HUES6 (cell line): ENCODE measurements at regions not wholly inside any gene's neighbourhood (a gene's known extent, or its start where the extent isn't known, plus 50 kb on each side); places are given as distances from the start of the nearest gene placed in this dataset.
"Not testable (repeated sequence)": the region's sequence is repeated elsewhere in the genome, so short reads cannot be mapped to it uniquely, and the experiment has no call there.

Experiments used
- H3K27ac ChIP-seq: 2 replicates; pipeline ENCODE4 v1.7.0; 2013; ENCODE audit warnings: low read depth, mild to moderate bottlenecking, low read length, inconsistent platforms
- H3K27me3 ChIP-seq: 2 replicates; pipeline ENCODE4 v1.6.1; 2013; ENCODE audit warnings: low read length; ENCODE audit not compliant: control insufficient read depth, insufficient read depth
- H3K36me3 ChIP-seq: 2 replicates; pipeline ENCODE4 v1.6.1; 2013; ENCODE audit warnings: low read length; ENCODE audit not compliant: control insufficient read depth, insufficient read depth
- H3K4me1 ChIP-seq: 2 replicates; pipeline ENCODE4 v1.6.1; 2013; ENCODE audit warnings: low read length; ENCODE audit not compliant: control insufficient read depth, insufficient read depth
- H3K4me3 ChIP-seq: 2 replicates; pipeline ENCODE4 v1.5.1; 2013; ENCODE audit warnings: low read depth, low read length
- H3K9ac ChIP-seq: one replicate; pipeline ENCODE4 v1.6.1; 2013; ENCODE audit warnings: mild to moderate bottlenecking, low read length
- H3K9me3 ChIP-seq: 2 replicates; pipeline ENCODE4 v1.6.1; 2013; ENCODE audit warnings: low read depth, low read length; ENCODE audit not compliant: control insufficient read depth, insufficient read depth

DNA sequence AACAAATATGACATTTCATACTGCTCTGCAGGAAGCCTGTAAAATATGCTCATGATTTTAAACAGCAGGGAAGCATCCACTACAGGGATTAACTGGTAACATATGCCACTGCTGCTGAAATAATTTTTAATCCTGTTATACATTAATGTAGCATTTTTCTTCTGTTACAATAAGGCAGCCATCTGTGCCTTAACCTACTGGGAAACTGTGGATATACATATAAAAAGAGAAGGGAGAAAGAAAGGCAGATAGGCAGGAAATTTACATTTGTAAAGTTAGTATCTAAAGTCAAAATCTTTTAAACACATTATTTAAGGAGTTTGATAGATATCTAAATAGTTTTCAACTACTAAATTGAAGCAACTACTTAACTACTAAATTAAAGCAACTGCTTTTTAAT, 514.6 kb upstream of the KLHL4 start:
- no peaks in the 10 kb centered on the region for H3K36me3 ChIP-seq
- H3K27me3 ChIP-seq: no peaks in the 10 kb centered on the region; the same call in 1 of the 2 replicates
- no peak overlapping the region for H3K9ac ChIP-seq
- H3K27ac ChIP-seq: no peak overlapping the region
- peaks cover 15% of the 10 kb centered on the region for H3K9me3 ChIP-seq
- no peak overlapping the region for H3K4me3 ChIP-seq
- peaks cover 17% of the 10 kb centered on the region for H3K4me1 ChIP-seq

DNA sequence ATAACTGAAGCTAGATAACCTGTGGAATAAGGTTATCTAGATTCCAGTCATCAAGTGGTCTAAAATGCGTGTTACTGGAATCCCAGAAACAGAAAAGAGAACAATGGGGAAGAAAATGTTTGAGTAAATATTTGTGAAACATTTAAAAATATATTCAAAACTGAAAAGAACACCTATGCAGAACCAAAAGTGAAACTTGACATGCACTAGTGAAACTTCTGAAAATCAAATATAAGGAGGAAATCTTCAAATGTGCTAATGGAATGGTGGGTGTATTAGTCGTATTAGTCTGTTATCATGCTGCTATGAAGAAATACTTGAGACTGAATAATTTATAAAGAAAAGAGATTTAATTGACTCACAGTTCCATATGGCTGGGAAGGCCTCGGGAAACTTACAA, 512.4 kb upstream of the KLHL4 start:
- Histone ChIP-seq H3K9me3 (peaks cover 18% of the 10 kb centered on the region), H3K36me3 (no peaks in the 10 kb centered on the region), H3K27ac (no peak overlapping the region), H3K9ac (no peak overlapping the region), H3K4me3 (no peak overlapping the region), H3K4me1 (peaks cover 17% of the 10 kb centered on the region), H3K27me3 (no peaks in the 10 kb centered on the region)

DNA sequence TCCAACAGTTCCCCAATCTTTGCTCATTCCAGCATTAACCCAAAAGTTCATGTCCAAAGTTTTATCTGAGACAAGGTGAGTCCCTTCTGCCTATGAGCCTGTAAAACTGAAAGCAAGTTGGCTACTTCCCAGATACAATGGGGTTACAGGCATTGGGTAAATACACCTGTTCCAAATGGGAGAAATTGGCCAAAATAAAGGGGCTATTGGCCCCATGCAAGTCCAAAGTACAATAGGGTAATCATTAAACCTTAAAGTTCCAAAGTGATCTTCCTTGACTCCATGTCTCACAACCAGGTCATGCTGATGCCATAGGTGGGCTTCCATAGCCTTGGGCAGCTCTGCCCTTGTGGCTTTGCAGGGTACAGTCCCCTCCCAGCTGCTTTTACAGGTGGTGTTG, 511.7 kb upstream of the KLHL4 start:
- H3K9ac ChIP-seq: no peak overlapping the region
- H3K4me3 ChIP-seq: no peak overlapping the region
- H3K27ac ChIP-seq: no peak overlapping the region
- peaks cover 18% of the 10 kb centered on the region for H3K9me3 ChIP-seq
- no peaks in the 10 kb centered on the region for H3K27me3 ChIP-seq
- no peaks in the 10 kb centered on the region for H3K36me3 ChIP-seq
- peaks cover 17% of the 10 kb centered on the region for H3K4me1 ChIP-seq

DNA sequence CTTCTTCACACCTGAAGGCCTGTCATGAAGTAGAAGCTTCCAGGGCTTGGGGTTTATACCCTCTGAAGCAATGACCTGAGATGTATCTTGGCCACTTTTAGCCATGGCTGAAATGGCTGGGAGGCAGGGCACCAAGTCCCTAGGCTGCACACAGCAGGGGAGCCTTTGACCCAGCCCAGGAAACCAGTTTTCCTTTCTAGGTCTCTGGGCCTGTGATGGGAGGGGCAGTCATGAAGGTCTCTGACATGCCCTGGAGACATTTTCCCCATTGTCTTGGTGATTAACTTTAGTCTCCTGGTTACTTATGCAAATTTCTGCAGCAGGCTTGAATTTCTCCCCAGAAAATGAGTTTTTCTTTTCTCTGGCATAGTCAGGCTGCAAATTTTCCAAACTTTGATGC, 511.0 kb upstream of the KLHL4 start:
- Histone ChIP-seq H3K9me3 (peaks cover 18% of the 10 kb centered on the region), H3K9ac (no peak overlapping the region), H3K27me3 (no peaks in the 10 kb centered on the region), H3K4me3 (no peak overlapping the region), H3K27ac (no peak overlapping the region), H3K36me3 (no peaks in the 10 kb centered on the region), H3K4me1 (peaks cover 17% of the 10 kb centered on the region)

DNA sequence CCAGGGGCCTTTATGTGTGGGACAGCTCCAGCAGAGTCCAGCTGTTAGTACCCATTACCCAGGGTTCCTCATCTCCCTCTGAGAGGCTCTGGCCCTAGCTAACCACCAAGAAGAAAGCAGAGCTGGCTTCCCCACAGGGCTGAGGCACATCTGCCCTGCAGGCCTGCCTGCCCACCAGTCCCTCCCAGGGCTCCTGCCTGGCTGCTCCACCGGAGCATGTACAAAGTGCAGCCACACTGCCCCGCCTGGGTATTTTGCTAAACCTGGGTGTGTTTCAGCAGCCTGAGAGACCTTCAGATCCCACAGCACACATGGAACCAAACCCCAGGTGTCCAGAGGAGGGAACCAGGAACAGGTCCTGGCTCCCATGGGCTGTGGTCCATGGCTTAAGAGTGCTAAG, 500.4 kb upstream of the KLHL4 start:
- no peaks in the 10 kb centered on the region; the same call in 1 of the 2 replicates for H3K27me3 ChIP-seq
- peaks cover 14% of the 10 kb centered on the region for H3K9me3 ChIP-seq
- H3K4me3 ChIP-seq: no peak overlapping the region
- no peak overlapping the region for H3K9ac ChIP-seq
- no peak overlapping the region for H3K27ac ChIP-seq
- H3K4me1 ChIP-seq: no peaks in the 10 kb centered on the region
- no peaks in the 10 kb centered on the region for H3K36me3 ChIP-seq

DNA sequence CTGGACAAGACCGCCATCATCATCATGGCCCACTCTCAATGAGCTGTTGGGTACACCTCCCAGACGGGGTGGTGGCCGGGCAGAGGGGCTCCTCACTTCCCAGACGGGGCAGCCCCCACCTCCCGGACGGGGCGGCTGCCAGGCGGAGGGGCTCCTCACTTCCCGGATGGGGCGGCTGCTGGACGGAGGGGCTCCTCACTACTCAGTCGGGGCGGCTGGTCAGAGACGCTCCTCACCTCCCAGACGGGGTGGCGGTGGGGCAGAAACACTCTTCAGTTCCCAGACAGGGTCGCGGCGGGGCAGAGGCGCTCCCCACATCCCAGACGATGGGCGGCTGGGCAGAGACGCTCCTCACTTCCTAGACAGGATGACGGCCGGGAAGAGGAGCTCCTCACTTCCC, 484.5 kb upstream of the KLHL4 start:
- not testable (repeated sequence) for H3K4me1 ChIP-seq, H3K27ac ChIP-seq, H3K27me3 ChIP-seq, H3K4me3 ChIP-seq, H3K9ac ChIP-seq, H3K36me3 ChIP-seq
- H3K9me3 ChIP-seq: peaks cover 16% of the 10 kb centered on the region

DNA sequence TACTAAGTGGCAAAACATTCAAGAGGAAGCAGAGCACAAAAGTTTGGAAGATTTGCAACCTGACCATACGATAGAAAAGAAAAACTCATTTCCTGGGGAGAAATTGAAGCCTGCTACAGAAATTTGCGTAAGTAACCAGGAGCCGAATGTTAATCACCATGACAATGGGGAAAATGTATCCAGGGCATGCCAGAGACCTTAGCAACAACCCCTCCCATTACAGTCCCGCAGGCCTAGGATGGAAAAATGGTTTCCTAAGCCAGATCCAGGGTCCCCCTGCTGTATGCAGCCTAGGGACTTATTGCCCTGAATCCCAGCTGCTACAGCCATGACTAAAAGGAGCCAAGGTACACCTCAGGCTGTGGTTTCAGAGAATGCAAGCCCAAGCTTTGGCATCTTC, 472.2 kb upstream of the KLHL4 start:
- peaks cover 21% of the 10 kb centered on the region for H3K9me3 ChIP-seq
- no peak overlapping the region for H3K9ac ChIP-seq
- H3K27me3 ChIP-seq: no peaks in the 10 kb centered on the region
- H3K36me3 ChIP-seq: no peaks in the 10 kb centered on the region
- H3K4me1 ChIP-seq: peaks cover 4% of the 10 kb centered on the region; the same call in 1 of the 2 replicates
- H3K27ac ChIP-seq: no peak overlapping the region
- no peak overlapping the region for H3K4me3 ChIP-seq

DNA sequence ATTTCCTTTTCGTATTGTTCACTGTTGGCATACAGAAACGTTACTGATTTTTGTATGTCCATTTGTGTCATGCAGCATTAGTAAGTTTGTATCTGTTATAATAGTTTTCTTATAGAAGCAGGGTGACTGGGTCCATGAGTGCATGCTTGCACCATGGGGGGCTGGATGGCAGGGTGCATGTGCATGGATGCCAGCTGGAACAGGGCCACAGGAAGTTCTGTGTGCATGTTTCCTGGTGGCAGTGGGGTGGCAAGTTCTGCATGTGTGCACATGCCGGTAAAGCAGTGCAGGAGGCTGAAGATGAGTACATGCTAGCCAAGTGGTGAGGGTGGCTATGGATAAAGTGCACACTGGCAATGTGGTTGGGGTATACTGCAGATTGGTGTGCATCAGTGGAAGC, 468.0 kb upstream of the KLHL4 start:
- no peak overlapping the region for H3K9ac ChIP-seq
- H3K27me3 ChIP-seq: no peaks in the 10 kb centered on the region
- H3K4me1 ChIP-seq: peaks cover 4% of the 10 kb centered on the region; the same call in 1 of the 2 replicates
- H3K4me3 ChIP-seq: no peak overlapping the region
- H3K9me3 ChIP-seq: peaks cover 16% of the 10 kb centered on the region
- H3K27ac ChIP-seq: no peak overlapping the region
- H3K36me3 ChIP-seq: no peaks in the 10 kb centered on the region

DNA sequence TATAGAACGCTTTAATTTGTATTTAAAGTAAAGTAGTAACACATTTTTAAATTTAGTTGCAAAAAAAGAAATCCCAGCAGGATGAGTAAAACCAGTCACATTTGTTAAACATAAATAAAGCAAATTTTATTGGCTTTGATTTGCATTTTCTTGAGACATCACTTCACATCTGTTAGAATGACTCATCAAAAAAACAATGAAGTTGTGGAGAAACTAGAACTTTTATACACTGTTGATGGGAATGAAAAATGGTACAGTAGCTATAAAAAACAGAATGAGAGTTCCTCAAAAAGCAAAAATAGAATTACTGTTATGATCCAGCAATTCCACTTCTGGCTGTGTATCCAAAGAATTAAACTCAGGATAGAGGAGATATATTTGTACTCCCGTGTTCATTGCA, 454.0 kb upstream of the KLHL4 start:
- Histone ChIP-seq H3K27me3 (no peaks in the 10 kb centered on the region; the same call in 1 of the 2 replicates), H3K4me3 (no peak overlapping the region), H3K9me3 (no peaks in the 10 kb centered on the region), H3K36me3 (no peaks in the 10 kb centered on the region), H3K27ac (no peak overlapping the region), H3K9ac (no peak overlapping the region), H3K4me1 (no peaks in the 10 kb centered on the region)

DNA sequence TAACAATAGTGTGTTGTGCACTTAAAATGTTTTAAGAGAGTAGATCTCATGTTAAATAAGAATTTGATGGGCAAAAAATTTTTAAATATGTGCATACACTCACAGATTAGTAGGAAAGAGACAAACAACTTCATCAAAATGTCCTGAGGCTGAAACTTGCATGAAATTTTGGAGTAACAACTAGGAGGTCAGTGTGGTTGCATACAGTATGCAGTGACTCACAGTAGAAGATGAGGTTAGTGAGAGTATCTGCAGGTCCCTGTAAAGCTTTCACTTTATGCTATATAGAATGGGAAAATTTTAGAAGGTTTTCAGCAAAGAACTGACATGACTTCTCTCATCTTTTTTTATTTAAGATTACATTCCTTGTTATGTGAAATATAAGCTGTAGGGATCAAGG, 453.1 kb upstream of the KLHL4 start:
- Histone ChIP-seq H3K9ac (no peak overlapping the region), H3K36me3 (no peaks in the 10 kb centered on the region), H3K4me3 (no peak overlapping the region), H3K4me1 (no peaks in the 10 kb centered on the region), H3K27ac (no peak overlapping the region), H3K9me3 (no peaks in the 10 kb centered on the region), H3K27me3 (no peaks in the 10 kb centered on the region; the same call in 1 of the 2 replicates)

DNA sequence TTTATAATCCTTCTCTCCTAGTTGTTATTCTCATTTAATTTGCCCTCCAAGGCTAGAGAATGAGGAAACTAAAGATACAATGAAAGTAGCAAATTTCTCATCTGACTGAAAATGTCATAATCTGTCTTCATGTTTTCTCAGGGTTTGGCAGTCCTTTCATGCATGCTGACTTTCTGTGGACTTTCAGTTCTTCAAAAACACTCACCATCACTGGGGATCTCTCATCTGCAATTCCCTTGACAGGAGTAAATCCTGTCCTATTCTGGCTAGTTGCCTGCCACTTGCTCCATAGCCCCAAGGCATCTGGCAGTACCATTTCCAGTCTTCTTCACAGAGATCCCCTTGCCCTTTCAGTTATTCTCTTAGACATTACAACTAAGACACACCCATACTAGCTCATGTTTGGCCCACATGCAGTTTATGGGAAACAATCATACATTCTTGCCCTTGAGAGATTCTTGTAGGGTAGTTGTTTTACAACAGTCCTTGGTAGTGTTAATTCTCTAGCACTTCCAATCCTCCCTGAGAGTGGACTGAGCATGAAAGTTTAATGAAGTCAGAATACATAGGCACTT, 449.7 kb upstream of the KLHL4 start:
- Histone ChIP-seq H3K36me3 (no peaks in the 10 kb centered on the region), H3K9ac (no peak overlapping the region), H3K27me3 (no peaks in the 10 kb centered on the region; the same call in 1 of the 2 replicates)

DNA sequence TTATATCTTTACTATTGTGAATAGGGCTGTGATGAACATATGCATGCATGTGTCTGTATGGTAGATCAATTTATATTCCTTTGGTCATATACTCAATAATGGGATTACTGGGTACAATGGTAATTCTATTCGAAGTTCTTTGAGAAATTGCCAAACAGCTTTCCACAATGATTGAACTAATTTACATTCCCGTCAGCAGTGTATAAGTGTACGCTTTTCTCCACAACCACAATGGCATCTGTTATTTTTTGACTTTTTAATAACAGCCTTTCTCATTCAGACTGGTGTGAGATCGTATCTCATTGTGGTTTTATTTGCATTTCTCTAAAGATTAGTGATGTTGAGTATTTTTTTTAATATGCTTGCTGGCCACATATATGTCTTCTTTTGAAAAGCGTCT, 439.4 kb upstream of the KLHL4 start:
- no peak overlapping the region for H3K4me3 ChIP-seq
- H3K9ac ChIP-seq: no peak overlapping the region
- no peaks in the 10 kb centered on the region for H3K9me3 ChIP-seq
- H3K36me3 ChIP-seq: no peaks in the 10 kb centered on the region
- no peaks in the 10 kb centered on the region; the same call in 1 of the 2 replicates for H3K27me3 ChIP-seq
- H3K4me1 ChIP-seq: no peaks in the 10 kb centered on the region
- no peak overlapping the region for H3K27ac ChIP-seq

More for the DNA sequence above, 449.7 kb upstream of the KLHL4 start:
- Histone ChIP-seq H3K9me3 (no peaks in the 10 kb centered on the region), H3K4me1 (no peaks in the 10 kb centered on the region), H3K27ac (no peak overlapping the region), H3K4me3 (no peak overlapping the region)
